ENCODE measurements at regions not wholly inside any gene's neighbourhood (a gene's known extent, or its start where the extent isn't known, plus 50 kb on each side); places are given as distances from the start of the nearest gene placed in this dataset.

DNA sequence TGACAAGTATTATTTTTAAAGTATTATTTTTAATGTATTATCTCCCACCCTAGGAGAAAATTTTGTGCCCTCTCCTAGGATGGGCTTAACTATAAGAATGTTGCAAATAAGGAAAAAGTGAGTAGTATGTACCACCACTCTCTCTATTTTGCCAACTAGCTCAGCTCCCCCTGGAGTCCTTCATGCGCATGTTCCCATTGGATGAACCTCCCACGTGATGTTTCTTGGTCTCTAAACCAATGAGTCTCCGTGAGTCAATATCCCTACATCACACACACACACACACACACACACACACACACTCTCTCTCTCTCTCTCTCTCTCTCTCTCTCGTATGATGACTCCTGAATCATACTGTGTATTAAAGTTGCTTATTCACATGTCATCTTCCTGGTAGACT, 129.7 kb upstream of the ZFP42 start:
- ChIA-PET CTCF (interaction anchor here (0.6 kb wide), 1 partner anchor 30 kb away, joined by 3 read pairs; no protein-coding TSS in a partner anchor), POLR2A (no interaction called here)
- Histone ChIP-seq H3K36me3 (ENCODE audit: control insufficient read depth in 2 of 2, insufficient read depth in 1 of 2, low read length in 2 of 2) (no peaks in the 10 kb centered on the region), H3K4me1 (ENCODE audit: control insufficient read depth, insufficient read depth, low read length) (no peaks in the 10 kb centered on the region), H3K27ac (ENCODE audit: extremely low read depth, low read depth, low read length) (no peak overlapping the region), H3K4me3 (ENCODE audit: low read depth, low read length) (no peak overlapping the region), H3K9me3 (ENCODE audit: control insufficient read depth, insufficient read depth, low read depth, low read length) (no peaks in the 10 kb centered on the region)
- TF ChIP-seq ZNF629 (tag by site-specific recombination; IDR thresholded peaks at IDR 0.05) (no peak), ZBTB17 (tag by site-specific recombination; IDR thresholded peaks at IDR 0.05) (no peak), ZNF529 (tag by site-specific recombination; IDR thresholded peaks at IDR 0.05; ENCODE audit: insufficient replicate concordance) (no peak), ZNF843 (tag by site-specific recombination; IDR thresholded peaks at IDR 0.05) (no peak), REST (tag by site-specific recombination; IDR thresholded peaks at IDR 0.05) (no peak), SP3 (tag by site-specific recombination; IDR thresholded peaks at IDR 0.05) (no peak), SCRT2 (tag by site-specific recombination; IDR thresholded peaks at IDR 0.05) (no peak), ZNF626 (tag by site-specific recombination; IDR thresholded peaks at IDR 0.05) (no peak), ZNF664 (tag by site-specific recombination; IDR thresholded peaks at IDR 0.05) (no peak), ZNF776 (tag by site-specific recombination; IDR thresholded peaks at IDR 0.05; ENCODE audit: borderline replicate concordance) (no peak)

- Histone ChIP-seq H3K9me3 (ENCODE audit: control insufficient read depth, insufficient read depth, low read depth, low read length) (no peaks in the 10 kb centered on the region), H3K4me1 (ENCODE audit: control insufficient read depth, insufficient read depth, low read length) (no peaks in the 10 kb centered on the region), H3K36me3 (ENCODE audit: control insufficient read depth in 2 of 2, insufficient read depth in 1 of 2, low read length in 2 of 2) (no peaks in the 10 kb centered on the region), H3K4me3 (ENCODE audit: low read depth, low read length) (no peak overlapping the region), H3K27ac (ENCODE audit: extremely low read depth, low read depth, low read length) (no peak overlapping the region)
- CTCF ChIA-PET: no interaction called here
- POLR2A ChIA-PET: no interaction called here
- no peak for TF ChIP-seq FEZF1 (tag by site-specific recombination; IDR thresholded peaks at IDR 0.05)
- no peak for TF ChIP-seq ZNF366 (tag by site-specific recombination; conservative IDR thresholded peaks at IDR 0.05)
- TF ChIP-seq ZNF621 (tag by site-specific recombination; IDR thresholded peaks at IDR 0.05): no peak
- TF ChIP-seq ZNF768 (tag by site-specific recombination; IDR thresholded peaks at IDR 0.05): no peak
- no peak for TF ChIP-seq ZNF133 (tag by site-specific recombination; IDR thresholded peaks at IDR 0.05)
- TF ChIP-seq KLF10 (tag by site-specific recombination; IDR thresholded peaks at IDR 0.05): no peak
- no peak for TF ChIP-seq ZNF416 (tag by site-specific recombination; IDR thresholded peaks at IDR 0.05)
- no peak for TF ChIP-seq INSM2 (tag by site-specific recombination; IDR thresholded peaks at IDR 0.05)
- TF ChIP-seq ZNF350 (tag by site-specific recombination; IDR thresholded peaks at IDR 0.05): no peak
- TF ChIP-seq, protein P1, sequence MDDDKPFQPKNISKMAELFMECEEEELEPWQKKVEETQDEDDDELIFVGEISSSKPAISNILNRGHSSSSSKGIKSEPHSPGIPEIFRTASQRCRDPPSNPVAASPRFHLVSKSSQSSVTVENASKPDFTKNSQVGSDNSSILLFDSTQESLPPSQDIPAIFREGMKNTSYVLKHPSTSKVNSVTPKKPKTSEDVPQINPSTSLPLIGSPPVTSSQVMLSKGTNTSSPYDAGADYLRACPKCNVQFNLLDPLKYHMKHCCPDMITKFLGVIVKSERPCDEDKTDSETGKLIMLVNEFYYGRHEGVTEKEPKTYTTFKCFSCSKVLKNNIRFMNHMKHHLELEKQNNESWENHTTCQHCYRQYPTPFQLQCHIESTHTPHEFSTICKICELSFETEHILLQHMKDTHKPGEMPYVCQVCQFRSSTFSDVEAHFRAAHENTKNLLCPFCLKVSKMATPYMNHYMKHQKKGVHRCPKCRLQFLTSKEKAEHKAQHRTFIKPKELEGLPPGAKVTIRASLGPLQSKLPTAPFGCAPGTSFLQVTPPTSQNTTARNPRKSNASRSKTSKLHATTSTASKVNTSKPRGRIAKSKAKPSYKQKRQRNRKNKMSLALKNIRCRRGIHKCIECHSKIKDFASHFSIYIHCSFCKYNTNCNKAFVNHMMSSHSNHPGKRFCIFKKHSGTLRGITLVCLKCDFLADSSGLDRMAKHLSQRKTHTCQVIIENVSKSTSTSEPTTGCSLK (tag by site-specific recombination; IDR thresholded peaks at IDR 0.05): no peak
- TF ChIP-seq, protein P2, sequence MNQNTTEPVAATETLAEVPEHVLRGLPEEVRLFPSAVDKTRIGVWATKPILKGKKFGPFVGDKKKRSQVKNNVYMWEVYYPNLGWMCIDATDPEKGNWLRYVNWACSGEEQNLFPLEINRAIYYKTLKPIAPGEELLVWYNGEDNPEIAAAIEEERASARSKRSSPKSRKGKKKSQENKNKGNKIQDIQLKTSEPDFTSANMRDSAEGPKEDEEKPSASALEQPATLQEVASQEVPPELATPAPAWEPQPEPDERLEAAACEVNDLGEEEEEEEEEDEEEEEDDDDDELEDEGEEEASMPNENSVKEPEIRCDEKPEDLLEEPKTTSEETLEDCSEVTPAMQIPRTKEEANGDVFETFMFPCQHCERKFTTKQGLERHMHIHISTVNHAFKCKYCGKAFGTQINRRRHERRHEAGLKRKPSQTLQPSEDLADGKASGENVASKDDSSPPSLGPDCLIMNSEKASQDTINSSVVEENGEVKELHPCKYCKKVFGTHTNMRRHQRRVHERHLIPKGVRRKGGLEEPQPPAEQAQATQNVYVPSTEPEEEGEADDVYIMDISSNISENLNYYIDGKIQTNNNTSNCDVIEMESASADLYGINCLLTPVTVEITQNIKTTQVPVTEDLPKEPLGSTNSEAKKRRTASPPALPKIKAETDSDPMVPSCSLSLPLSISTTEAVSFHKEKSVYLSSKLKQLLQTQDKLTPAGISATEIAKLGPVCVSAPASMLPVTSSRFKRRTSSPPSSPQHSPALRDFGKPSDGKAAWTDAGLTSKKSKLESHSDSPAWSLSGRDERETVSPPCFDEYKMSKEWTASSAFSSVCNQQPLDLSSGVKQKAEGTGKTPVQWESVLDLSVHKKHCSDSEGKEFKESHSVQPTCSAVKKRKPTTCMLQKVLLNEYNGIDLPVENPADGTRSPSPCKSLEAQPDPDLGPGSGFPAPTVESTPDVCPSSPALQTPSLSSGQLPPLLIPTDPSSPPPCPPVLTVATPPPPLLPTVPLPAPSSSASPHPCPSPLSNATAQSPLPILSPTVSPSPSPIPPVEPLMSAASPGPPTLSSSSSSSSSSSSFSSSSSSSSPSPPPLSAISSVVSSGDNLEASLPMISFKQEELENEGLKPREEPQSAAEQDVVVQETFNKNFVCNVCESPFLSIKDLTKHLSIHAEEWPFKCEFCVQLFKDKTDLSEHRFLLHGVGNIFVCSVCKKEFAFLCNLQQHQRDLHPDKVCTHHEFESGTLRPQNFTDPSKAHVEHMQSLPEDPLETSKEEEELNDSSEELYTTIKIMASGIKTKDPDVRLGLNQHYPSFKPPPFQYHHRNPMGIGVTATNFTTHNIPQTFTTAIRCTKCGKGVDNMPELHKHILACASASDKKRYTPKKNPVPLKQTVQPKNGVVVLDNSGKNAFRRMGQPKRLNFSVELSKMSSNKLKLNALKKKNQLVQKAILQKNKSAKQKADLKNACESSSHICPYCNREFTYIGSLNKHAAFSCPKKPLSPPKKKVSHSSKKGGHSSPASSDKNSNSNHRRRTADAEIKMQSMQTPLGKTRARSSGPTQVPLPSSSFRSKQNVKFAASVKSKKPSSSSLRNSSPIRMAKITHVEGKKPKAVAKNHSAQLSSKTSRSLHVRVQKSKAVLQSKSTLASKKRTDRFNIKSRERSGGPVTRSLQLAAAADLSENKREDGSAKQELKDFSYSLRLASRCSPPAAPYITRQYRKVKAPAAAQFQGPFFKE (tag by site-specific recombination; IDR thresholded peaks at IDR 0.05; ENCODE audit: borderline replicate concordance): no peak
- TF ChIP-seq ZNF18 (tag by site-specific recombination; IDR thresholded peaks at IDR 0.05): no peak
Measured at GRCh38 chr4:187883049-187883448, 112.5 kb upstream of the ZFP42 start.

Measured in HEK293 (cell line).